GM12892 (cell line): ENCODE measurements at regions not wholly inside any gene's neighbourhood (a gene's known extent, or its start where the extent isn't known, plus 50 kb on each side); places are given as distances from the start of the nearest gene placed in this dataset.

Experiments used
- POLR2A ChIP-seq: IDR thresholded peaks from 2 replicates; pipeline ENCODE4 v1.6.1; 2011; ENCODE audit warnings: low read depth, low read length, control low read depth
- POLR2AphosphoS5 ChIP-seq: IDR thresholded peaks from 2 replicates; pipeline ENCODE4 v1.6.1; 2011; ENCODE audit warnings: low read depth, low read length, control low read depth

DNA sequence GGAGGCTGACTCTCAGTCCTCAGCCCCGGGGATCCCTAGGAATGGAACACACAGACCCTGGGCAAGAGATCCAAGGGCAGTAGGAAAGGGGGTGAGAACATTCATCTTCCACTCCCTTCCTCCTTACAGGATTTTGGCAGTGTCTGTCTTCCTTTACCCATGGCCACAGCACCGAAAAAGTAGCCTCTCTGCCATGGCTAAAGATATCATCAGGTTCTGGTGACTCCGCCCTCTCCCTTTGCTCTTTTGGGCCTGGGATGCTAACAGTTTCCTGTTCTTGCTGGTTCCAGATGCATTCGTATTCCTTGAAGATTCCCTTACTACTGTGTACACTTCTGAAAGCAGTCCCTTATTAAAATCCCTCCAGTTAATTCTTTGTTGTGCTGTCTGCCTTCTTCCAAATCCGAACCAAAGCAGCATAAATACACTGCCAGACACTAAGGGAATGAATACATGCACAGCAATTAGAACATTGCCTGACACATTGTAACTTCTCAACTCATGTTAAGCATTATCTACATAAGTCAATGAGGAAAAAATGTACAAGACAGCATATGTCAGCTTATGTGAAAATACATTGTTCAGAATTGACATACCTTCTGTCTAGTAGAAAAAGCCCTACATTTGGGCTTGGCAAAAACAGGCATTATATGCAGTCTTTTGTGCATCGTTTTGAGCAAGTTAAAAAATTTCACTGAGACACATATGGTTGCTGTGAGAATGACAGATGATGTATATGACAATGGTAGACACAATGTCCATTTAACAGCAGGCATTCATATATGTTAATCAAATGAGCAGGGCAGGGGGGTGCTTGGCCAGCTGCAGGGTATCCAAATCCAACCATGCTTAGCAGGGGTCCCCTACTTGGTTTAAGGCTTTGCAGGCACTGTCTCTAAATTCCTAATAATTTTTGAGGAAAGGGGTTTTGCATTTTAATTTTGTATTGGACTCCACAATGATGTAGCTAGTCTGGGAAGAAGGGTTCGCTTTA, 58.8 kb upstream of the RAI14 start:
- TF ChIP-seq POLR2A: no peak
- TF ChIP-seq POLR2AphosphoS5: no peak
